G401.6 (cell line): ENCODE measurements at regions not wholly inside any gene's neighbourhood (a gene's known extent, or its start where the extent isn't known, plus 50 kb on each side); places are given as distances from the start of the nearest gene placed in this dataset.

Source experiments
- FAIRE-seq: peaks from 2 replicates; lab custom pipeline; 2012; peaks lifted over from hg19 to GRCh38; lab: Jason Lieb, UNC

- no peak for FAIRE-seq
Observed at GRCh38 chr2:240209493-240209892, 69.0 kb upstream of the OTOS start.

- no peak for FAIRE-seq
Observed at GRCh38 chr2:240210198-240210965, 69.9 kb upstream of the OTOS start.

- no peak for FAIRE-seq
Observed at GRCh38 chr2:240211096-240211495, 70.6 kb upstream of the OTOS start.

- FAIRE-seq = no peak
Observed at GRCh38 chr2:240211598-240212424, 71.4 kb upstream of the OTOS start.

- no peak for FAIRE-seq
Observed at GRCh38 chr2:240212425-240213225, 72.2 kb upstream of the OTOS start.

- no peak for FAIRE-seq
Observed at GRCh38 chr2:240213226-240213475, 72.7 kb upstream of the OTOS start.

- no peak for FAIRE-seq
Observed at GRCh38 chr2:240213476-240214421, 73.3 kb upstream of the OTOS start.

- FAIRE-seq = no peak
Observed at GRCh38 chr2:240214790-240215675, 74.6 kb upstream of the OTOS start.

- no peak for FAIRE-seq
Observed at GRCh38 chr2:240215676-240216051, 75.2 kb upstream of the OTOS start.

- FAIRE-seq = no peak
Observed at GRCh38 chr2:240216167-240216566, 75.7 kb upstream of the OTOS start.

- FAIRE-seq = no peak
Observed at GRCh38 chr2:240217431-240218301, 77.2 kb upstream of the OTOS start.

- no peak for FAIRE-seq
Observed at GRCh38 chr2:240219208-240219890, 78.9 kb upstream of the OTOS start.

- FAIRE-seq = no peak
Observed at GRCh38 chr2:240220371-240220770, 79.9 kb upstream of the OTOS start.

- FAIRE-seq = no peak
Observed at GRCh38 chr2:240223631-240224030, 83.2 kb upstream of the OTOS start.

GRCh38 chr2:240224676-240225075 lies 84.2 kb upstream of the OTOS start:
- FAIRE-seq = no peak

- no peak for FAIRE-seq
Observed at GRCh38 chr2:240225131-240225530, 84.7 kb upstream of the OTOS start.

- FAIRE-seq = no peak
Observed at GRCh38 chr2:240225660-240226475, 85.4 kb upstream of the OTOS start.
